Fibroblast of lung (primary cell): ENCODE measurements at regions not wholly inside any gene's neighbourhood (a gene's known extent, or its start where the extent isn't known, plus 50 kb on each side); places are given as distances from the start of the nearest gene placed in this dataset.

Experiments
- DNase-seq, 2 donors: peaks; one replicate each; pipeline versions ENCODE4 v3.0.0 to v3.0.0-alpha.2; 2010; ENCODE audit warnings: low read depth in 2 of 2
- H2AFZ ChIP-seq: 2 replicates; pipeline ENCODE4 v1.5.1; 2012; ENCODE audit warnings: low read length, control low read depth, inconsistent platforms
- H3K27ac ChIP-seq: 2 replicates; pipeline ENCODE4 v1.5.1; 2011; ENCODE audit warnings: low read length, control low read depth; ENCODE audit not compliant: insufficient read depth
- H3K27me3 ChIP-seq: 2 replicates; pipeline ENCODE4 v1.5.1; 2011; ENCODE audit warnings: mild to moderate bottlenecking, low read length; ENCODE audit not compliant: control insufficient read depth, insufficient read depth
- H3K36me3 ChIP-seq: 2 replicates; pipeline ENCODE4 v1.5.1; 2011; ENCODE audit warnings: low read length; ENCODE audit not compliant: control insufficient read depth, insufficient read depth
- H3K4me1 ChIP-seq: 2 replicates; pipeline ENCODE4 v1.5.1; 2011; ENCODE audit warnings: low read length; ENCODE audit not compliant: control insufficient read depth, insufficient read depth; ENCODE audit errors: extremely low read depth
- H3K4me2 ChIP-seq: 2 replicates; pipeline ENCODE4 v1.5.1; 2011; ENCODE audit warnings: low read length, control low read depth; ENCODE audit not compliant: insufficient read depth; ENCODE audit errors: extremely low read depth
- H3K4me3 ChIP-seq, 4 experiments: fragments of 200-600 bp in 1 of 4; sonication (generic) in 1 of 4; replicated peaks in 1 of 4; 2 replicates each; pipeline ENCODE4 v1.5.1; 2011 to 2016; ENCODE audit warnings: low read length in 4 of 4, low read depth in 3 of 4, mild to moderate bottlenecking in 3 of 4, control low read depth in 2 of 4, inconsistent platforms in 1 of 4, mixed read lengths in 1 of 4; ENCODE audit not compliant: insufficient read depth in 1 of 4; ENCODE audit errors: control extremely low read depth in 1 of 4
- H3K79me2 ChIP-seq: 2 replicates; pipeline ENCODE4 v1.5.1; 2012; ENCODE audit warnings: mild to moderate bottlenecking, low read length, inconsistent platforms; ENCODE audit not compliant: control insufficient read depth, insufficient read depth
- H3K9ac ChIP-seq: 2 replicates; pipeline ENCODE4 v1.5.1; 2011; ENCODE audit warnings: mild to moderate bottlenecking, low read length, control low read depth; ENCODE audit not compliant: insufficient read depth
- H3K9me3 ChIP-seq: 2 replicates; pipeline ENCODE4 v1.5.1; 2012; ENCODE audit warnings: low read depth, low read length; ENCODE audit not compliant: control insufficient read depth, insufficient read depth
- H4K20me1 ChIP-seq: 2 replicates; pipeline ENCODE4 v1.5.1; 2011; ENCODE audit warnings: low read length; ENCODE audit not compliant: control insufficient read depth, insufficient read depth; ENCODE audit errors: extremely low read depth
- EZH2 ChIP-seq: IDR thresholded peaks from 2 replicates; pipeline ENCODE4 v1.5.1; 2012; ENCODE audit warnings: low read length, control low read depth, mild to moderate bottlenecking; ENCODE audit errors: missing control alignments
- TF ChIP-seq, protein P1 (sequence below), 2 donors: IDR thresholded peaks in 1 of 2; conservative IDR thresholded peaks in 1 of 2; 1 replicate in 1 of 2; 2 replicates in 1 of 2; pipeline ENCODE4 v1.5.1; 2011 to 2012; ENCODE audit warnings: low read length in 2 of 2, control low read depth in 1 of 2, inconsistent platforms in 1 of 2, low read depth in 1 of 2, mild to moderate bottlenecking in 1 of 2

DNA sequence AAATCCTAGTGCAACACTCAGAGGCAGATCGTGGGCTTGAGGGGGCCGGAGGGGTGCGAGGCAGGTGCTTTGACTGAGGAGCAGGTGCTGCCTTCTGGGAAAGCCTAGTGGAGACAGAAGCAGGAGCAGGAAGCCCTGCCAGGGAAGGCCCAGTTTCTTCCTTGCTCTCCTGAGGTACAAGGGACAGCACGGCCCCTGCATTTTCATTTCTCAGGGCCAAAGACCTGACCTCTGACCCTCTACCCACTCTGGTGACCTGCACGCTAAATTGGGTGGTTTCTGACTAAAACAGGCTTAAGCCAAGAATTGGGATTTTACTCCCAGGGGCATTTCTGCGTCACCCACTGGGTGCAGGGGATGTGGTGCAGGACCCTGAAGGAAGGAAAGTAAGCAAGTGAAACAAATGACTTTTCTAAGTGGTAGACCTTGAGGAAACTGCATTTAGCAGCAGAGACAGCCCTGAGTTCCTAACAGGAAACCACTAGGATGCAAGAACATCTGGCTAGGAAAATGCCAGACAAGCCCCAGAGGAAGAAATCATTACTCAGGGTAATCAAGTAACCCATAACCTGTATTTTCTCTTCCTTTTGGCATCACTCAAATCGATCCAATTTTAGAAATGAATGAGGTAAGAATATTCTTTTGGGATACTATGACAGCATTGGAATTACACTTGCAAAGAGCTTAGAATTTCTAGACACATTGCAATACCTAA, 141.7 kb downstream of the CD164 start:
- H3K9me3 ChIP-seq, result no peaks in the 10 kb centered on the region
- no peaks in the 10 kb centered on the region for H3K79me2 ChIP-seq
- no peaks in the 10 kb centered on the region for H3K27me3 ChIP-seq
- H2AFZ ChIP-seq, result no peak overlapping the region
- no peak for DNase-seq
- no peak overlapping the region for H3K4me2 ChIP-seq
- H4K20me1 ChIP-seq, result no peaks in the 10 kb centered on the region
- no peak for TF ChIP-seq EZH2
- TF ChIP-seq, protein P1, sequence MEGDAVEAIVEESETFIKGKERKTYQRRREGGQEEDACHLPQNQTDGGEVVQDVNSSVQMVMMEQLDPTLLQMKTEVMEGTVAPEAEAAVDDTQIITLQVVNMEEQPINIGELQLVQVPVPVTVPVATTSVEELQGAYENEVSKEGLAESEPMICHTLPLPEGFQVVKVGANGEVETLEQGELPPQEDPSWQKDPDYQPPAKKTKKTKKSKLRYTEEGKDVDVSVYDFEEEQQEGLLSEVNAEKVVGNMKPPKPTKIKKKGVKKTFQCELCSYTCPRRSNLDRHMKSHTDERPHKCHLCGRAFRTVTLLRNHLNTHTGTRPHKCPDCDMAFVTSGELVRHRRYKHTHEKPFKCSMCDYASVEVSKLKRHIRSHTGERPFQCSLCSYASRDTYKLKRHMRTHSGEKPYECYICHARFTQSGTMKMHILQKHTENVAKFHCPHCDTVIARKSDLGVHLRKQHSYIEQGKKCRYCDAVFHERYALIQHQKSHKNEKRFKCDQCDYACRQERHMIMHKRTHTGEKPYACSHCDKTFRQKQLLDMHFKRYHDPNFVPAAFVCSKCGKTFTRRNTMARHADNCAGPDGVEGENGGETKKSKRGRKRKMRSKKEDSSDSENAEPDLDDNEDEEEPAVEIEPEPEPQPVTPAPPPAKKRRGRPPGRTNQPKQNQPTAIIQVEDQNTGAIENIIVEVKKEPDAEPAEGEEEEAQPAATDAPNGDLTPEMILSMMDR (conservative IDR thresholded peaks at IDR 0.05 in 1 of 2, IDR thresholded peaks at IDR 0.05 in 1 of 2; ENCODE audit: low read depth in 1 of 2, low read length in 2 of 2), result no peak
- no peaks in the 10 kb centered on the region for H3K36me3 ChIP-seq
- no peaks in the 10 kb centered on the region for H3K4me1 ChIP-seq
- no peak overlapping the region for H3K27ac ChIP-seq
- H3K9ac ChIP-seq, result no peak overlapping the region
- no peak overlapping the region for H3K4me3 ChIP-seq

DNA sequence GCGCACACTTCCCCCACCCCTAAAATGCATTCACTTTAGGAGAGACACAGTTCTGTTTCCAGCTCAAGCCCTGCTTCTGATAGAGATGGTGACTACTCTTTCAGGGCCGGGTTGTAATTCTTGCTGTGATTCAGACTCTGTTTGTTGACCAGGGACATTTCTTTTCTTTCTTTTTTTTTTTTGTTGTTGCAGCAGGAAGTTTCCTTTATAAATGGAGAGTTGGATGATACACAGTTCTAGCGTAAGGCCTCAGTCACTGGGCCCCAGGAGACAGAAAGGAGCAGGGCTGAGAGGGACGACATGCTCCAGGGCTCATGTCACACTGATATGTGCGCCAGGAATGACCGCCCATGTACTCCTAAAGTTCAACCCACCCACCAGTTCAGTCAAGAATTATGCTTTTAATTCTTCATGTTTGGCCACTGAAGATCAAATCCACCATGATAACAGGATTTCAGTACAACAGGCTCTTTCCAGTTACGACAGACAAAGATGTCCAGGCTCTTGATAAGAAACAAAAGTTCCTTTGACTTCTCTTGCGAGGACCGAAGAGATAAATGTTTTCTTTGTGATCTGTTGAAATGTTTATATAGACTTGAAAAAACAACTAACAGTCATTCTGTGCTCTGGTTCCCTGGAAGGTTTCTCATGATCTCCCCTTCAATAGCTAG, 142.5 kb downstream of the CD164 start:
- no peak overlapping the region for H3K4me3 ChIP-seq
- H3K36me3 ChIP-seq, result no peaks in the 10 kb centered on the region
- H4K20me1 ChIP-seq, result no peaks in the 10 kb centered on the region
- no peak overlapping the region for H3K9ac ChIP-seq
- H3K4me2 ChIP-seq, result no peak overlapping the region
- H3K27me3 ChIP-seq, result no peaks in the 10 kb centered on the region
- no peak overlapping the region for H3K27ac ChIP-seq
- DNase-seq, result no peak
- no peak overlapping the region for H2AFZ ChIP-seq
- H3K9me3 ChIP-seq, result no peaks in the 10 kb centered on the region
- H3K79me2 ChIP-seq, result no peaks in the 10 kb centered on the region
- TF ChIP-seq, protein P1 (conservative IDR thresholded peaks at IDR 0.05 in 1 of 2, IDR thresholded peaks at IDR 0.05 in 1 of 2; ENCODE audit: low read depth in 1 of 2, low read length in 2 of 2), result no peak
- TF ChIP-seq EZH2, result no peak
- no peaks in the 10 kb centered on the region for H3K4me1 ChIP-seq

GRCh38 chr6:109239160-109239559, 143.1 kb downstream of the CD164 start:
- TF ChIP-seq, protein P1 (conservative IDR thresholded peaks at IDR 0.05 in 1 of 2, IDR thresholded peaks at IDR 0.05 in 1 of 2; ENCODE audit: low read depth in 1 of 2, low read length in 2 of 2), result no peak
- TF ChIP-seq EZH2, result no peak
- no peak overlapping the region for H3K4me3 ChIP-seq
- H3K4me1 ChIP-seq, result no peaks in the 10 kb centered on the region
- H3K27me3 ChIP-seq, result no peaks in the 10 kb centered on the region
- H3K9ac ChIP-seq, result no peak overlapping the region
- no peak overlapping the region for H3K27ac ChIP-seq
- DNase-seq, result no peak
- H4K20me1 ChIP-seq, result no peaks in the 10 kb centered on the region
- H3K79me2 ChIP-seq, result no peaks in the 10 kb centered on the region
- no peaks in the 10 kb centered on the region for H3K36me3 ChIP-seq
- no peak overlapping the region for H3K4me2 ChIP-seq
- H3K9me3 ChIP-seq, result no peaks in the 10 kb centered on the region
- H2AFZ ChIP-seq, result no peak overlapping the region
